Brain microvascular endothelial cell (primary cell): ENCODE measurements at regions not wholly inside any gene's neighbourhood (a gene's known extent, or its start where the extent isn't known, plus 50 kb on each side); places are given as distances from the start of the nearest gene placed in this dataset.

Source experiments
- DNase-seq: peaks from one replicate; pipeline ENCODE4 v3.0.0-alpha.2; 2020
- H3K27ac ChIP-seq: fragments of 250-450 bp; sonication (Bioruptor Pico); 2 replicates; pipeline ENCODE4 v1.5.1; 2020; ENCODE audit warnings: mild to moderate bottlenecking, moderate library complexity
- H3K27me3 ChIP-seq: fragments of 250-450 bp; sonication (Bioruptor Pico); replicated peaks from 2 replicates; pipeline ENCODE4 v1.5.1; 2020; ENCODE audit warnings: mild to moderate bottlenecking
- H3K36me3 ChIP-seq: fragments of 250-450 bp; sonication (Bioruptor Pico); replicated peaks from 2 replicates; pipeline ENCODE4 v1.5.1; 2020; ENCODE audit warnings: mild to moderate bottlenecking
- H3K4me3 ChIP-seq: 2 replicates; pipeline ENCODE4 v1.5.1; 2011; ENCODE audit warnings: low read depth, mild to moderate bottlenecking, control low read depth, low read length, moderate library complexity
- CTCF ChIP-seq: IDR thresholded peaks from 2 replicates; pipeline ENCODE4 v1.5.1; 2011; ENCODE audit warnings: low read depth, mild to moderate bottlenecking, moderate library complexity, low read length, control low read depth, inconsistent platforms; ENCODE audit errors: missing control alignments
- in situ Hi-C: cut with HindIII; loops from 2 replicates; pipeline ENCODE4 v1.10.0; 2017; ENCODE audit warnings: low sequenced_read_pairs, low pct_ligation_motif_present

GRCh38 chr16:66127459-66128370 lies 238.8 kb upstream of the CDH5 start:
- no peak for DNase-seq
- in situ Hi-C loops: no loop called here
- Histone ChIP-seq H3K36me3 (no peaks in the 10 kb centered on the region), H3K27me3 (no peaks in the 10 kb centered on the region), H3K27ac (no peak overlapping the region), H3K4me3 (no peak overlapping the region)
- TF ChIP-seq CTCF: peak; percentile 35

- no peak for TF ChIP-seq CTCF
- no peaks in the 10 kb centered on the region for H3K27me3 ChIP-seq
- in situ Hi-C loops: no loop called here
- no peaks in the 10 kb centered on the region for H3K36me3 ChIP-seq
- DNase-seq: no peak
- no peak overlapping the region for H3K27ac ChIP-seq
- H3K4me3 ChIP-seq: no peak overlapping the region
Observed at GRCh38 chr16:66121466-66121865, 245.0 kb upstream of the CDH5 start.

- Histone ChIP-seq H3K27ac (no peak overlapping the region), H3K36me3 (no peaks in the 10 kb centered on the region), H3K4me3 (no peak overlapping the region), H3K27me3 (no peaks in the 10 kb centered on the region)
- in situ Hi-C loops: no loop called here
- no peak for TF ChIP-seq CTCF
- no peak for DNase-seq
Observed at GRCh38 chr16:66120656-66121055, 245.8 kb upstream of the CDH5 start.

- peak; percentile 39 for DNase-seq
- H3K36me3 ChIP-seq: no peaks in the 10 kb centered on the region
- no peak for TF ChIP-seq CTCF
- H3K27me3 ChIP-seq: no peaks in the 10 kb centered on the region
- H3K4me3 ChIP-seq: no peak overlapping the region
- no peak overlapping the region for H3K27ac ChIP-seq
- in situ Hi-C loops: no loop called here
Observed at GRCh38 chr16:66116163-66117002, 250.1 kb upstream of the CDH5 start.

GRCh38 chr16:66115373-66115772 lies 251.1 kb upstream of the CDH5 start:
- Histone ChIP-seq H3K27me3 (no peaks in the 10 kb centered on the region), H3K36me3 (no peaks in the 10 kb centered on the region), H3K27ac (no peak overlapping the region), H3K4me3 (no peak overlapping the region)
- in situ Hi-C loops: no loop called here
- TF ChIP-seq CTCF: peak; percentile 27
- DNase-seq: no peak
